ENCODE measurements at regions not wholly inside any gene's neighbourhood (a gene's known extent, or its start where the extent isn't known, plus 50 kb on each side); places are given as distances from the start of the nearest gene placed in this dataset.

DNA sequence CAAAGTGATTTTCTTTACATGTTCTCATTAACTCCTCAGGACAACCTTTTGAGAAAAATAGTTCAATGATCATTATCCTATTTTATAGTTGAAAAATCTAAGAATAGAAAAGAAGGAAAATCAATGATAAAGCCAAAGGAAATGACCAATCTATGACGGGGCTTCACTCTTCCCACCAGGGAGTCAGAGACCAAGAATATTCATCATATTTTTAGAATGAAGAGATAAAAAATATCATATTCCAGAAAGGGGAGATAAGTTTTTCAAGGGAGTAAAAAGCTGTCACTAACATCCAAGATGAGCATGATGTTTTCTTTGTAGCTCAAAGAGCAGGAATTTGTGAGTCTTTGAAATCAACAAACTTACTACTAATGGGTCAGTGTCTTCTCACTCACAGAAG, 71.5 kb upstream of the LPP start:
- TF ChIP-seq, protein P1, sequence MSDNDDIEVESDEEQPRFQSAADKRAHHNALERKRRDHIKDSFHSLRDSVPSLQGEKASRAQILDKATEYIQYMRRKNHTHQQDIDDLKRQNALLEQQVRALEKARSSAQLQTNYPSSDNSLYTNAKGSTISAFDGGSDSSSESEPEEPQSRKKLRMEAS (IDR thresholded peaks at IDR 0.05; ENCODE audit: low read depth) = no peak
- TF ChIP-seq TAF1 (IDR thresholded peaks at IDR 0.05; ENCODE audit: borderline replicate concordance, low read depth, low read length) (no peak), CTCF (IDR thresholded peaks at IDR 0.05) (no peak), RAD21 (IDR thresholded peaks at IDR 0.05; ENCODE audit: low read length) (no peak), FOXM1 (IDR thresholded peaks at IDR 0.05; ENCODE audit: low read depth) (no peak), FOSL2 (IDR thresholded peaks at IDR 0.05; ENCODE audit: borderline replicate concordance, low read depth) (no peak)
- TF ChIP-seq, protein P2, sequence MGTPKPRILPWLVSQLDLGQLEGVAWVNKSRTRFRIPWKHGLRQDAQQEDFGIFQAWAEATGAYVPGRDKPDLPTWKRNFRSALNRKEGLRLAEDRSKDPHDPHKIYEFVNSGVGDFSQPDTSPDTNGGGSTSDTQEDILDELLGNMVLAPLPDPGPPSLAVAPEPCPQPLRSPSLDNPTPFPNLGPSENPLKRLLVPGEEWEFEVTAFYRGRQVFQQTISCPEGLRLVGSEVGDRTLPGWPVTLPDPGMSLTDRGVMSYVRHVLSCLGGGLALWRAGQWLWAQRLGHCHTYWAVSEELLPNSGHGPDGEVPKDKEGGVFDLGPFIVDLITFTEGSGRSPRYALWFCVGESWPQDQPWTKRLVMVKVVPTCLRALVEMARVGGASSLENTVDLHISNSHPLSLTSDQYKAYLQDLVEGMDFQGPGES (IDR thresholded peaks at IDR 0.05; ENCODE audit: low read depth, low read length) = no peak

Data from SK-N-SH (cell line).